Activated CD8-positive, alpha-beta memory T cell treated with anti-CD3 and anti-CD28 coated beads, Interleukin-2, amount 50 U/mL, for 24 hours (primary cell): ENCODE measurements at regions not wholly inside any gene's neighbourhood (a gene's known extent, or its start where the extent isn't known, plus 50 kb on each side); places are given as distances from the start of the nearest gene placed in this dataset.
A peak's percentile ranks its signal among the peaks of the same experiment; 100 is the strongest.
"Not testable (repeated sequence)": the region's sequence is repeated elsewhere in the genome, so short reads cannot be mapped to it uniquely, and the experiment has no call there.

Source experiments
- DNase-seq: peaks from one replicate; pipeline ENCODE4 v3.0.0-alpha.2; 2020; ENCODE audit errors: extremely low read depth

DNA sequence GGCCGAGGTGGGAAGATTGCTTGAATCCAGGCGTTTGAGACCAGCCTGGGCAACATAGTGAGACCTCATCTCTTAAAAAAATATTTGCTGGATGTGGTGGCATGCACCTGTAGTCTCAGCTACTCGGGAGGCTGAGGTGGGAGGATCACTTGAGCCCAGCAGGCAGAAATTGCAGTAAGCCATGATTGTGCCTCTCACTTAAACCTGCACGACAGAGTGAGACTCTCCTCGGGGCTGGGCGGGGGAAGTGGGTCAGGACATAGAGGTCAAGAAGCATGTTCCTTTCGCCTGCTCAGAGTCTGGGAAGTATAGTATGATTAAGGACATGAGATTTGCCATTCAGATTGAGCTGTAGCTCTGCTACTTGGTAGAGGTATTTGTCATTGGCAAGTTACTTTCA, 52.3 kb downstream of the SEPTIN7 start:
- not testable (repeated sequence) for DNase-seq

DNA sequence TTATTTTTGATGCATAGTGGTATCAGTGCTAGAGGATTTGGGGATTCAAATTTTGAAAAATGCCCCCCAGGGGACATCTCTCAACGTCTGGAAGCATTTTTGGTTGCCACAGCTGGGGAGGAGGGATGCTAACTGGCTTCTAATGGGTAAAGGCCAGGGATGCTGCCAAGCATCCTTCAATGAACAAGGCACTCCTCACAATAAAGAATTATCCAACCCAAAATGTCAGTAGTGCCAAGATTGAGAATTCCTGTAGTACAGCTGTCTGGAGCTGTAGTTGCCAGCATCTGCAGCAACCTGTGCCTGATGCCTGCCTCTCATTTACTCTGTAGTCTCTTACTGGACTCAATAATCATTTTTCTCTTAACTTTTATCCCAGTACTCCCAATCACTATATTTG, 53.5 kb downstream of the SEPTIN7 start:
- DNase-seq, result no peak

DNA sequence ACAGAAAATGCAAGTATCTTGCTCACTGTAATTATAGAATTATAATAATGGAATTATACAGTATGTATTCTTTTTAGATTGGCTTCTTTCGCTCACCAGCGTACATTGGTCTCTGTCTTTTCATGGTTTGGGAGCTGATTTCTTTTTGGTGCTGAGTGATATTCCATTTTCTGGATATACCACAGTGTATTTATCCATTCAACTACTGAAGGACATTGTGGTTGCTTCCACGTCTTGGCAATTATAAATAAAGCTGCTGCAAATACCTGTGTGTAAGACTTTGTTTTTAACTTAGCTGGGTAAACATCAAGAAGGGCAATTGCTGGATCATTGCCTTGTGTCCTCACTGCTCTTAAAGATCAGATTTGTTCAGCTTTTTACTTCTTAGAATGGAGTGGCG, 55.3 kb downstream of the SEPTIN7 start:
- DNase-seq, result no peak

DNA sequence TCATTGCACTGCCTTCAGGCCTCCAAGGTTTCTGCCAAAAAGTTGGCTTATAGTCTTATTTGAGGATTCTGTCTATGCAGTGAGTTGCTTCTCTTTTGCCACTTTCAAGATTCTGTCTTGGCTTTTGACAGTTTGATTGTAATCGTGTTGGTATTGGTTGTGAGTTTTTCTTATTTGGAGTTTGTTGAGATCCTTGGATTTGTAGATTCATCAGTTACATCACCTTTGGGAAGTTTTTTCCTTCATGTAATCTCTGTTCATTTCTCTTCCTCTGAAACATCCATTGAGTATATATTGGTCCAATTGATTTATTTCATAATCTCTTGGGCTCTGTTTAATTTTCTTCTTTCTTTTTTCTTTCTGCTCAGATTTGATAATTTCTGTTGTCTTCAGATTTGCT, 59.8 kb downstream of the SEPTIN7 start:
- DNase-seq, result no peak

DNA sequence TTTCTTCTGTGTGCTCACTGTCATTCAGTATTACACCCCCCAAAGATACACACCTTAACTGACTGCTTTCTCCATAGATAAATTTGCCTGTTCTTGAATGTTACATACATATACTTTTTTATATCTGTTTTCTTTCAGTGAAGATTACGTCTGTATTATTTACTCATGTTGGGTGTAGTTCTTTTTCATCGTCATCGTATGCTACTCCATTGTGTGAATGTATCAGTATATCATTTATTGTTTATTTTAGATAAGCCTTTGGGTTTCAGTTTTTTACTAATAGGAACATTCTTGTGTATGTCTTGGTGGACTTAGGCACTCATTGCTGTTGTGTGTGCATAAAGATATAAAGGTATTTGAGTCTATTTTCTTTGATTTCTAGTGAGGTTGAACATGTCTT, 64.4 kb downstream of the SEPTIN7 start:
- no peak for DNase-seq

DNA sequence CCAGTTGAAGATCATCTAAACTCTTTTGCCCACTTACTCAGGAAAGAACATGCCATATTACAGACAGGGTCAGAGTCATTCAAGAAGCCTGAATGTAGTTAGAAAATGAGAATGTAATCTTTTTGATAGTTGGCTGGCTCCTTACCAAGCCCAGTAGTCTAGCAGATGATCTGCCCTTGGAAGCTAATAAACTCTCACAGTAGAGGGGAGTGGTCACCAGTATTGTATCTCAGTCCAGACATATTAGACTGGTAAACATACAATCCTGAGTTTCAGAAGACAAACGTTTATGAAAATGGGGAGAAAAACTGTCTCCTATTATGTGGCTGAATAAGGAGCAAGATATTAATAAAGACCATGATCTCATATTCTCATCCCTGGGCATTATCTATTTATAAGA, 65.3 kb downstream of the SEPTIN7 start:
- no peak for DNase-seq

DNA sequence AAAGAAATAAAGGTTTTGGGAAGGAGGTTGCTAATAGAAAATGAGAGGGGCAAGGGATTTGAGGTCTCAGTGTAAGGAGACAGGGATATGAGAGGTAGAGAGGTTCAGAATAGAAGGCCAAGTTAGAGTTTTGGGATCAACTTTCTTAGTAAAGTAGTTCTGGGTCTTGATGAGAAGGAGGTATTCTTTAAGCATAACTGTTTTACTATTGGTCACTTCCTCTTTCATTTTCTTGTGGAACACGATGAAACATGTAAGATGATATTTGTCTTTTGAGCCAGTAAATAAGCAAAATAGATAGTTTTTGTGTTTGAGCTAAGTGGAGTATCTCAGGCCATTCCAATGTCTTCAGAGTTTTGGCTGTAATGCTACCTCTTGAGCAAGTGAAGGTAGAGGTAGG, 68.3 kb downstream of the SEPTIN7 start:
- DNase-seq, result not testable (repeated sequence)

DNA sequence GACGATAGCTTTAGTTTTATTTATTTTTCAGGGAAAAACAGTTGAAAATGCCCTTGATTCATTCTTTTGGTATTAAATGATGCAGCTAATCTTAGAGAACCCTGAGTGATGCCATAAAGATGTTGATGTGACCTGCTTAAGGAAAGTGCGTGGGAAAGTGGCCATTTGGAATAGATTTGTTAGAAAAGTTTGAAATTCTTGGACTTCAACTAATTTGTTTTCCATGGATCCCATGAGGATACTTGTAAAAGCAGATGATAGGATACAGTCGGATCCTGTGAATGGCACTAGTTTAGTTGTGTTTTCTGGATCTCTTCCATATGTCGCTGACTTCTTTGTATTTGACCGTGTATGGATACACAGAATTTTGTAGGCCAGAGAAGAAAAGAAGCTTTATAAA, 69.0 kb downstream of the SEPTIN7 start:
- DNase-seq, result no peak

DNA sequence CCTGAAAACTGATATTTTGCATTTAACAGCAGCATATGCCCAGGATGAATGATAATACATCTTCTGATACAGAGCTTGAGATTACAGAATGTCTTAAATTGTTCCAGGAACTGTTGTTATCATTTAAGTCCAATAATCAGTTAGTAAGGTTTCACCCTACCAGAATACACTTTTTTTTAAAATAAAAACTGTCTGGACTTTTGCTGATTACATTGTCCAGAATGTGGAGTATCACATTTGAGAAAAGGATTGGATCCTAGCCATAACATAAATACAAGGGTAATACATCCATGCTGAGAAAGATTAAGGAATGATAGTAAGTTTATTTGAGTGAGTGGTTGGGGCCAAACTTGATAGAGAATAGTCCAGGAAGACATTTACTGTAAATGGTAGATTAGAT, 71.0 kb downstream of the SEPTIN7 start:
- no peak for DNase-seq

DNA sequence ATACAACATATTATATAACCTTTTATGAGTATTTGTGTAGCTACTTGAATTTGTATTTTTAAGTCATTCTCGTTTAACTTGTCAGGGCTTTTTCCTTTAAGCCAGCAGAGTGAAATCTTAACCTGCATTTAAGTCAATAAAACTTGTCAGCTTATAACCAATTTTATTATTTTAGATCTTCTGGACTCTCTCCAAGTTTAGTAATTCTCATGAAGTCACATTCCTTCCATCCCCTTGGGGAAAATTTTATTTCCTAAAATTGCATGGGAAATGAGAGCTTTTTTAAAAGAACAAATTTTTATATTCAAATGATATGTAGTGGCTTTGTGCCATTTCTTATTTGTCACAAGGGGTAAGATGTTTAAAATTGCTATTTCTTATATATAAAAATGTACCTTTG, 74.0 kb downstream of the SEPTIN7 start:
- DNase-seq, result no peak

DNA sequence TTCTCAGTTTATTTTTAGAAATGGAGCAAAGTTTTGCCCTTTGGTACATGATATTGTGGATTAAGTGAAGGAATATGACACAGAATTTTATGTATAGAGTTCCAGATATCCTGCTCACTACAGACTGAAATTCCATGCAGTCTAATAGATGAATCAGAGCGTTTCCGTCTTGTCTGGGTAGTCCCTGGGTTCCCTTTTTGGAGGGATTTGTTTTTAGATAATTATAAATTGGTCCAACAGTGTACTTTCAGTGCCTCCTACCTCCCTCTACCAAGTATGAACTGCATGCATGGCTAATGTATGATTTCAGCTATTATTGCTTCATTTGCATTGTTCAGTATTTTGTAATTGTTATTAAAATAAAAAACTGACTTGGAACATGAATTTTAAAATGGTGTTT, 74.4 kb downstream of the SEPTIN7 start:
- no peak for DNase-seq

DNA sequence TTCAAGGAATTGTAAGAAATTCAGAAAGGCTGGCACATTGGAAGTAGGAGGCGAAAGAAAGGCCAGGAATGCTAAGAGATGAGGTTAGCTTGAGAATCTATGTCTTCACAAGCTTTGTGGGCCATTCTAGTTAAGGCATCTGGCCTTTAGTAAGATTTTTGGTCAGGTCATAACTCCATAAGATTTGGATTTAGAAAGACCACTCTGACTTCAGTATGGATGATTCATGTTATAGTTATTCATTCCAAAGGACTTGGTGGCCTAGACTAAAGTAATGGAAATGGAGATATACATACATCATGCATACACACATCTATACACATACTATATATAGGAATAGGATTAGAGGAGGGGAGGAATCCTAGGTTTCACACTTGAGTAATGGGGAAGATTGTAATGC, 77.5 kb downstream of the SEPTIN7 start:
- no peak for DNase-seq

DNA sequence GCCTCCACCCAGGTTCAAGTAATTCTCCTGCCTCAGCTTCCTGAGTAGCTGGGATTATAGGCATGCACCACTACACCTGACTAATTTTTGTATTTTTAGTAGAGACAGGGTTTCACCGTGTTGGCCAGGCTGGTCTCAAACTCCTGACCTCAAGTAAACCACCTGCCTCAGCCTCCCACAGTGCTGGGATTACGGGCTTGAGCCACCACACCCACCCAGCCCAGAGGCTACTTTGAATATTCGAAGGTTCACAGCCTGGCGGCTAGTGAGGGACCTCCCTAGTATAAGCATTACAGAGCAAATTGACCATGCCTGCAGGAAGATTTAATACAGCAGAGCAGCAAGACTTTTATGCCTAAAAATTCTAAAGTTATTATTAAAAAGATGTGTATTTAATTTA, 86.6 kb downstream of the SEPTIN7 start:
- DNase-seq, result not testable (repeated sequence)

DNA sequence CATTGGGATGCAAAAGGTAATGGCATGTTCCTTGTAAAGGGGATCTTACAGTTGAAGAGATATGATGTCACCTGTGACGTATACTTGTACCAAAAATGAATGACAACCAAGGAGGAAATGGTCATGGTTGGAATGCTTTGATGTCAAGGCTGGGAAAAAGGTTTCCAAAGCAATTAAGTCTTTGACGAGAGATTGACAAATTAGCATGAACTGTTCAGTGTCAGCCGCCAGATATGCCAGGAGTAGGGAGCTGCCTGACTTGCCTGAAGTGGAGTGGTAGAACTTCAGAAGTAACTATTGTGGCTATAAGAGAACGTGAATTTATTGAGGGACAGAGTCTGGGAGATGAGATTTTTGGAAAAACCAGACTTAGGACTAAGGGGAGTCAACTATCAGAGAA, 88.1 kb downstream of the SEPTIN7 start:
- DNase-seq, result no peak

DNA sequence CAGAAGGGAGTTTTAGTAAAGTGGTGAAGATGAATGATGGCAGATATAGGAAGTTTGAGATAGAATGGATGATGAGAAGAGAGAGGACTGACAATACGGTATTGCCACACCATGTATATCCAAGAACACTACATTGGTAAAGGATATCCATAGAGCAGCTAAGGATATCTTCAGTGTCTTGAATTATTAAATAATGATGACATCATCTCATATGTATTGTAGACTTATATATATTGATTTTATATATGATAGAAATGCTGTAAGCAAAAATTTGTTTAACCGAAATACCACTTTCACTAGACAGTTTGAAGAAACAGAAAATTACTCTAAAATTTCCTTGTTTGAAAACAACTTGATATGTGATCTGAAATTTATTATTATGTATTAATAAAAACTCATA, 89.0 kb downstream of the SEPTIN7 start:
- DNase-seq, result no peak

DNA sequence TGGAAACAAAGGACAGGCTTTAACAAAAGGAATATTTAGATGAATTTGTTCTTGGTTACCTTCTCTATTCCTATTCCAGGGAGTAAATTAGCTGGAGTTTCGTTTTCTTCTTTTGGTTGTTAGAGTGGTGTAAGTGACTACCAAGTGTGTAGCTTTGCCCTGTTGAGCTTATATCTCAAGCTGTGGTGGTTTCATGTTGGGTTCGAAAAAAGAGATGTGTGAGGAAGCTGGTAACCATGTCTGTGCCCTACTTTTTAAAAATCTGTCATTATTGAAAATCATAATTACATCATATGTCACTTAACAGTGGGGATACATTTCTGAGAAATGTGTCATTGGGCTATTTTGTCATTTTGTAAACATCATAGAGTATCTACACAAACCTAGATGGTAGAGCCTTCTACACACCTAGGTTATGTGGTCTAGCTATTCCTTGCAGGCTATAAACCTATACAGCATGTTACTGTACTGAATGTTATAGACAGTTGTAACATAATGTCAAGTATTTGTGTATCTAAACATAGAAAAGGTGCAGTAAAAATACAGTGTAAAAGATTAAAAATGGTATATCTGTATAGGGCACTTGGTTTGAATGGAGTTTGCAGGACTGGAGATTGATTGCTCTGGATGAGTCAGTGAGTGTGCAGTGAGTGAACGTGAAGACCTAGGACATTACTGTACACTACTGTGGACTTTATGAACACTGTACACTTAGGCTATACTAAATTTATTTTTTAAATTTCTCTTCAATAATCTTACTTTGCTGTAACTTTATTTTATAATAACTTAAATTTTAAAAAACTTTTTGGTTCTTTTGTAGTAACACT, 90.4 kb downstream of the SEPTIN7 start:
- no peak for DNase-seq

DNA sequence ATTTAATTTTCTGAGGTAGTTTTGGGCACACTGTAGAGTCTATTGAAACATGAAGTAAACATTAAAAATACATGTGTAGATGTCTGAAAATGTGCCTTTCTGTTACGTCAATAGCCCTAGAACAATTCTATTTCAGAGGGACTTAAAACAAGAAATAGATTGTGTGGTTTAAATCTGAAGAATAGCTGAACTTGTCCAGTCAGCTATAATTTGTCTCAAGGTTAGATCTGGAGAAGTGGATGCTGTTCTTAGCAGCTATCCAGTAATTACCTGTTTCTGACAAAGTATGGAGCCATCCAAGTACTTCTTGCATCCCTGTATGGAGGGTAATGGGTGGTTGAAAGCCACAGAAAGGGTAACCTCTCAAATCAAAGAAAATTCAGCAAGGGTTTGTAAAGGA, 92.8 kb downstream of the SEPTIN7 start:
- no peak for DNase-seq

DNA sequence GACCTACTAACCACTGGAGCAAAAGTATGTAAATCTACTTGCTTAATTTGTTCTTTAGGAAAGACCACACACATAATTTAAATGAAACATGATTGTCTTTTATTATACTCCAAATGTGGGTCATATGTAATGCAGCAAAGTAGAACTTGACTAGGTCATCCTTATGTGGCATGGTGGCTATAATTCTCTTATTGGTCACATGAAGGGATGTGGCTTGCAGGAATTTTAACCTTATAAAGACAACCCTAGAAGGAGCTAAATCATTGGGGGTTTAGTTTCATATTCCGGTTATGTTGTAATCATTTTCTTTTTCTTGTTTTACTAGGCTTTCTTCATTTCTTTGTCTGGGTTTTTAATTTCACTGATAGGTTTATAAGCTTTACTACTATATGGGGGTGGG, 93.9 kb downstream of the SEPTIN7 start:
- DNase-seq, result no peak

DNA sequence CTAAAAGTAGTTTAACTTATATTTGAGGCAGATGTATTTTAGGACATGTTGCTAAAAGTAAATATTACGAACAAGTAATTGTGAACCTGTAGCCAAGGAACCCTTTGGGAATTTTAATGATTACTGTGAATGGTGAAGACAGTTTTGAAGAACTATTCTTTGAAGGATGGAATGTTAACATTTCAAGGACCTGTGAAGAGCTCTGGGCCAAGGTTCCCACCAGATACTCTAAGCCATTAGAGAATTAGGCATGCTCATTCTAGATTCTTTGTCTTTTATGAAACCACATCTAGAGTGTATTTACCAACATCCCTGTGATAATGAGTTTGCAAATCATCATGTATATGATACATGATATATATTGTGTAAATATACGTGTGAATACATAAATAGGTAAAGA, 99.8 kb downstream of the SEPTIN7 start:
- no peak for DNase-seq

DNA sequence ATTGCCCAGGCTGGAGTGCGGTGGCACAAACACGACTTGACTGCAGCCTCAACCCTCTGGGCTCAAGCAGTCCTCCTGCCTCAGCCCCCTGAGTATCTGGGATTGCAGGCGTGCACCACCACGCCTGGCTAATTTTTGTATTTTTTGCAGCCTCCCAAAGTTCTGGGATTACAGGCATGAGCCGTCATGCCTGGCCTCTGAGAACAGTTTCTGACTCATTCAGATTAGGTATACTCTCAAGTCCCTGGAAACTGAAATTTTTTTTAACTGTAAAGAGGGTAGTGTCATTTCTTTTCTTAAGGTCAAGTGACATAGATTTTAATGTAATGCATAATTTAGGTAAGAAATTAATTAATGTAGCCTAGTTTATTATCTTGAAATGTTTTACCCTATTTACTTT, 104.7 kb downstream of the SEPTIN7 start:
- DNase-seq, result no peak

DNA sequence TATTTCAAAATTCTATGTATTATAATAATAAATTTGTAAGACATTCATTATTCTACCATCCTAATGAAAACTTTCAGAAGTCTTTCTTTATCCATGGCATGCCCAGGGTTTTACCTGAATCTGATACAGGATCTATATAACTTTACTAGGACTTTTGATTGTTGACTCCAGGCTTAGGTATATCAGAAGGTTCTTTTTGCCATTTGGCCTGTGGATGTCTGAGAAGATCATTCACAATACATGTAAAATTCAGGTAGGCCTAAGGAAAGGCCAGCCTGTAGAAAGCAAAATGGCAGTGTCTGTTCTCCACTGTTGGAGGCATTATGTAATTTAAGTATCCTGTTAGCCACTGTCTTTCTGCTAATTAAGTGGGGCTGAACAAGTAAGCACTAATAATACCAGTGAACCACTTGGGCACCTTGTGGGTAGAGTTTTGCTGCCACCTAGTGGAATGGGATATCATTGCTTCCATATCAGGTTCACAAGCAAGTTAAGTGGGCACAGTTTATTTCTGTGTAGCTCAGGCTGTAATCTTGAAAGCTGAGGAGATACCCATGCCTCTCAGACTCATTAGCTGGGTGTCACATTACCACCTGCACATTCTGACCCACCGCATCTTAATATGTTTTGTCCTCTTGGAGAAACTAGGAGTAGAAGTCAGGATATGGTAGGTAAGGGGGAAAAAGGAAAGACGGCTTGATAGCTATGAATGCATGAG, 105.5 kb downstream of the SEPTIN7 start:
- peak; percentile 17 for DNase-seq

DNA sequence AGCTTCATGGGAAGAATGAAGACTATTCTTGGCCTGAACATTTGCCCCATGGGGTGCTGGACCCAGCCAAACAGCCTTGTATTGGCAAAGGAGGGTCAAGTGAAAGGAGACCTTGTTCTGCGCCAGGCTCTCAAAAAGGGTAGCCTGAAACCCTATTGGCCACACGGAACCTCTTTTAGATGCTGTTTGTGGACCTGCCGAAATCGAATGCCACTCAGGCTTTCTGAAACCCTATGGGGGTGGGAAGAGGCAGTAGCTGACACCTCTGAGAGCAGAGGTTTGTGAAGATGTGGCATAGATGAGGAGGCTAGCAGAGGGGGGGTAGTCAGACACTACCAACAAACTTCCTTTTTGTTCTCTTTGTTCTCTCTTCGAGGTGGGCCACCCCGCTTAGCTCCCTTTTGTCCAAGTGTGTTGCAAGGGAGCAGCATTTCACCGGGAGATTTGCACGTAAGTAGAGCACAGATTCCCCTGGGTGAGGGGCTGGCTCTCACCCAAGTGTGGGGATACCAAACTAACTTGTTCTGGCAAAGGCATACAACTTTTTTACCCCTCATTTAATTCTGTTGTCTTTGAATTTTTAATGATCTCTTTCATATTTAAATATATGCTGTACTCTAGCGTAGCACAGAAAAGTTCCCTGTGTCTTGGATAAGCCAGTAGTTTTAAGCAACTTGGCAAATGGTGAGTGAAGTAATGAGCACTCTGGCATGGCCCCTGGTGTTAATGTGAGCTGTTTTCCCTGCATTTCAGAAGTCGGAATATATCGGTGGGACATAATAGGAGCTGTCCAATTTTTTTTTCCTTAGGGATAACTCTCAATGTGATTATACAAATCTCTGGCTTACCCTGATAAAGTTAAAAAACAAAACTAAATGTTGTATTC, 107.7 kb downstream of the SEPTIN7 start:
- no peak for DNase-seq
